Gastroesophageal sphincter (tissue), 4 donors: ENCODE measurements at regions not wholly inside any gene's neighbourhood (a gene's known extent, or its start where the extent isn't known, plus 50 kb on each side); places are given as distances from the start of the nearest gene placed in this dataset.
A peak's percentile ranks its signal among the peaks of the same experiment; 100 is the strongest.

Source experiments
- ATAC-seq: fragments of 150-250 bp; one replicate; pipeline ENCODE4 v1.9.1; 2016; ENCODE audit warnings: mild to moderate bottlenecking, moderate library complexity
- H3K27ac ChIP-seq, 4 donors: fragments of 200-600 bp; sonication (generic) in 3 of 4; 1 replicate in 3 of 4; 2 replicates in 1 of 4; pipeline ENCODE4 v1.5.1; 2016 to 2019
- H3K27me3 ChIP-seq: fragments of 200-600 bp; sonication (generic); one replicate; pipeline ENCODE4 v1.5.1; 2019
- H3K36me3 ChIP-seq, 2 donors: fragments of 200-600 bp; sonication (generic); one replicate each; pipeline ENCODE4 v1.5.1; 2019; ENCODE audit warnings: control low read depth in 1 of 2
- H3K4me1 ChIP-seq, 3 donors: fragments of 200-600 bp; sonication (generic); 1 replicate in 2 of 3; 2 replicates in 1 of 3; pipeline ENCODE4 v1.5.1; 2016 to 2019; ENCODE audit warnings: control low read depth in 2 of 3
- H3K4me3 ChIP-seq, 2 donors: fragments of 200-600 bp; sonication (generic); one replicate each; pipeline ENCODE4 v1.5.1; 2019; ENCODE audit warnings: mild to moderate bottlenecking in 1 of 2, moderate library complexity in 1 of 2
- H3K9me3 ChIP-seq, 3 donors: fragments of 200-600 bp; sonication (generic); one replicate each; pipeline ENCODE4 v1.5.1; 2017 to 2019; ENCODE audit warnings: control low read depth in 2 of 3
- CTCF ChIP-seq, 4 experiments: fragments of 200-600 bp in 2 of 4; fragments of 450-650 bp in 2 of 4; sonication (generic) in 1 of 4; IDR thresholded peaks; one replicate each; pipeline ENCODE4 v1.5.1; 2017 to 2019; ENCODE audit warnings: antibody characterized with exemption in 4 of 4, mild to moderate bottlenecking in 2 of 4, moderate library complexity in 2 of 4
- EP300 ChIP-seq: sonication (generic); formaldehyde crosslinking; IDR thresholded peaks from one replicate; pipeline ENCODE4 v1.6.1; 2017; ENCODE audit warnings: antibody characterized with exemption, mild to moderate bottlenecking
- POLR2A ChIP-seq, 2 donors: fragments of 450-650 bp; IDR thresholded peaks; one replicate each; pipeline ENCODE4 v1.6.1; 2017; ENCODE audit warnings: antibody characterized with exemption in 2 of 2, mild to moderate bottlenecking in 2 of 2, moderate library complexity in 1 of 2
- POLR2AphosphoS5 ChIP-seq: sonication (generic); formaldehyde crosslinking; IDR thresholded peaks from one replicate; pipeline ENCODE4 v1.6.1; 2017; ENCODE audit warnings: antibody characterized with exemption
- WGBS, 2 donors: methylation state at CpG; one replicate each; pipeline ENCODE4 v1.1.5; 2018; ENCODE audit warnings: low coverage in 1 of 2; 5-methylcytosine and 5-hydroxymethylcytosine counted together

GRCh38 chr11:11170352-11171084 lies 182.5 kb downstream of the CSNK2A3 start:
- Histone ChIP-seq H3K9me3 (no peaks in the 10 kb centered on the region), H3K27me3 (no peaks in the 10 kb centered on the region), H3K36me3 (no peaks in the 10 kb centered on the region), H3K4me3 (no peak overlapping the region), H3K27ac (peak overlapping the region in 3 of 4 donors; percentile 72 to 76 (median 74)), H3K4me1 (peaks cover 0 to 36% (median 7%) of the 10 kb centered on the region in 3 donors)
- no peak for ATAC-seq
- TF ChIP-seq CTCF (IDR thresholded peaks at IDR 0.05) (no peak), EP300 (no peak)
- 65 to 86% methylated on average over 1 to 2 of the region's 2 CpGs for WGBS, 2 donors

GRCh38 chr11:11169715-11170351 lies 183.2 kb downstream of the CSNK2A3 start:
- Histone ChIP-seq H3K27me3 (no peaks in the 10 kb centered on the region), H3K9me3 (no peaks in the 10 kb centered on the region), H3K4me3 (no peak overlapping the region), H3K36me3 (no peaks in the 10 kb centered on the region), H3K4me1 (peaks cover 0 to 36% (median 7%) of the 10 kb centered on the region in 3 donors), H3K27ac (peak overlapping the region in 2 of 4 donors; percentile 72 to 74)
- TF ChIP-seq EP300 (no peak), POLR2A (IDR thresholded peaks at IDR 0.05) (no peak), POLR2AphosphoS5 (no peak), CTCF (IDR thresholded peaks at IDR 0.05) (no peak)
- no peak for ATAC-seq
- WGBS, 2 donors, result 100% methylated on average over 3 of the region's 4 CpGs; no CpG with 5 or more reads in 1 of the 2 donors

GRCh38 chr11:11167806-11168205 lies 185.2 kb downstream of the CSNK2A3 start:
- Histone ChIP-seq H3K27ac (peak overlapping the region in 2 of 4 donors; percentile 32 to 37), H3K4me3 (no peak overlapping the region)
- WGBS, 2 donors, result 43% methylated on average over 3 of the region's 3 CpGs; no CpG with 5 or more reads in 1 of the 2 donors

GRCh38 chr11:11164334-11164690 lies 188.7 kb downstream of the CSNK2A3 start:
- Histone ChIP-seq H3K4me1 (peaks cover 3 to 30% (median 6%) of the 10 kb centered on the region in 3 donors), H3K27me3 (no peaks in the 10 kb centered on the region), H3K27ac (peak overlapping the region in 3 of 4 donors; percentile 63 to 74 (median 67)), H3K4me3 (no peak overlapping the region), H3K9me3 (peaks cover 0 to 7% (median 0%) of the 10 kb centered on the region in 3 donors), H3K36me3 (no peaks in the 10 kb centered on the region)
- no peak for ATAC-seq
- 100% methylated on average over 1 of the region's 1 CpG for WGBS, 2 donors
- TF ChIP-seq POLR2AphosphoS5, result no peak
- no peak for TF ChIP-seq EP300
- no peak for TF ChIP-seq POLR2A (IDR thresholded peaks at IDR 0.05)
- TF ChIP-seq CTCF (IDR thresholded peaks at IDR 0.05), result no peak

More at GRCh38 chr11:11167806-11168205, 185.2 kb downstream of the CSNK2A3 start:
- Histone ChIP-seq H3K36me3 (no peaks in the 10 kb centered on the region), H3K4me1 (peaks cover 6 to 46% (median 11%) of the 10 kb centered on the region in 3 donors), H3K9me3 (no peaks in the 10 kb centered on the region), H3K27me3 (no peaks in the 10 kb centered on the region)
- no peak for TF ChIP-seq POLR2A (IDR thresholded peaks at IDR 0.05)
- no peak for TF ChIP-seq EP300
- TF ChIP-seq POLR2AphosphoS5, result no peak
- TF ChIP-seq CTCF (IDR thresholded peaks at IDR 0.05), result no peak
- no peak for ATAC-seq
